ENCODE measurements at regions not wholly inside any gene's neighbourhood (a gene's known extent, or its start where the extent isn't known, plus 50 kb on each side); places are given as distances from the start of the nearest gene placed in this dataset.

GRCh38 chr3:182382112-182382857 is 411.0 kb upstream of the ATP11B start:
- Mint-ChIP-seq H3K27ac (no peak overlapping the region), H3K4me3 (no peak overlapping the region), H3K4me1 (ENCODE audit: low read depth in 2 of 2) (no peaks in the 10 kb centered on the region), H3K9me3 (peaks cover 0 to 6% of the 10 kb centered on the region in 2 donors), H3K36me3 (ENCODE audit: insufficient read depth) (no peaks in the 10 kb centered on the region), H3K27me3 (no peaks in the 10 kb centered on the region)
- ATAC-seq (replicated peaks) (no peak), DNase-seq (no peak)

- Mint-ChIP-seq H3K27me3 (no peaks in the 10 kb centered on the region), H3K9me3 (peaks cover 0 to 6% of the 10 kb centered on the region in 2 donors), H3K27ac (no peak overlapping the region), H3K36me3 (ENCODE audit: insufficient read depth) (no peaks in the 10 kb centered on the region), H3K4me3 (no peak overlapping the region), H3K4me1 (ENCODE audit: low read depth in 2 of 2) (no peaks in the 10 kb centered on the region)
- ATAC-seq (replicated peaks): no peak
- DNase-seq: no peak
Observed at GRCh38 chr3:182384221-182384620, 409.1 kb upstream of the ATP11B start.

GRCh38 chr3:182385356-182385755 is 407.9 kb upstream of the ATP11B start:
- Mint-ChIP-seq H3K4me1 (ENCODE audit: low read depth in 2 of 2) (no peaks in the 10 kb centered on the region), H3K4me3 (no peak overlapping the region), H3K9me3 (peaks cover 0 to 6% of the 10 kb centered on the region in 2 donors), H3K27ac (no peak overlapping the region), H3K27me3 (no peaks in the 10 kb centered on the region), H3K36me3 (ENCODE audit: insufficient read depth) (no peaks in the 10 kb centered on the region)
- DNase-seq: no peak
- ATAC-seq (replicated peaks): no peak

GRCh38 chr3:182388506-182388905 is 404.8 kb upstream of the ATP11B start:
- Mint-ChIP-seq H3K4me1 (ENCODE audit: low read depth in 2 of 2) (peaks cover 0 to 1% of the 10 kb centered on the region in 2 donors), H3K9me3 (peaks cover 0 to 6% of the 10 kb centered on the region in 2 donors), H3K36me3 (ENCODE audit: insufficient read depth) (no peaks in the 10 kb centered on the region), H3K4me3 (no peak overlapping the region), H3K27ac (no peak overlapping the region), H3K27me3 (no peaks in the 10 kb centered on the region)
- DNase-seq: no peak
- ATAC-seq (replicated peaks): no peak

GRCh38 chr3:182389071-182389815 is 404.1 kb upstream of the ATP11B start:
- Mint-ChIP-seq H3K4me1 (ENCODE audit: low read depth in 2 of 2) (peaks cover 0 to 1% of the 10 kb centered on the region in 2 donors), H3K4me3 (no peak overlapping the region), H3K27me3 (no peaks in the 10 kb centered on the region), H3K36me3 (ENCODE audit: insufficient read depth) (no peaks in the 10 kb centered on the region), H3K9me3 (peaks cover 0 to 6% of the 10 kb centered on the region in 2 donors), H3K27ac (no peak overlapping the region)
- DNase-seq: no peak
- ATAC-seq (replicated peaks): no peak

- no peak overlapping the region for H3K4me3 Mint-ChIP-seq
- ATAC-seq (replicated peaks): no peak
- H3K27me3 Mint-ChIP-seq: no peaks in the 10 kb centered on the region
- peaks cover 0 to 6% of the 10 kb centered on the region in 2 donors for H3K9me3 Mint-ChIP-seq
- DNase-seq: no peak
- H3K4me1 Mint-ChIP-seq (ENCODE audit: low read depth in 2 of 2): peaks cover 0 to 1% of the 10 kb centered on the region in 2 donors
- H3K27ac Mint-ChIP-seq: no peak overlapping the region
- no peaks in the 10 kb centered on the region for H3K36me3 Mint-ChIP-seq (ENCODE audit: insufficient read depth)
Observed at GRCh38 chr3:182390421-182390820, 402.9 kb upstream of the ATP11B start.

GRCh38 chr3:182392182-182392937 is 400.9 kb upstream of the ATP11B start:
- Mint-ChIP-seq H3K27me3 (no peaks in the 10 kb centered on the region), H3K4me1 (ENCODE audit: low read depth in 2 of 2) (peaks cover 0 to 1% of the 10 kb centered on the region in 2 donors), H3K27ac (no peak overlapping the region), H3K36me3 (ENCODE audit: insufficient read depth) (no peaks in the 10 kb centered on the region), H3K4me3 (no peak overlapping the region), H3K9me3 (peaks cover 4 to 8% of the 10 kb centered on the region in 2 donors)
- ATAC-seq (replicated peaks): no peak
- DNase-seq: no peak

GRCh38 chr3:182393151-182393550 is 400.2 kb upstream of the ATP11B start:
- Mint-ChIP-seq H3K27ac (no peak overlapping the region), H3K27me3 (no peaks in the 10 kb centered on the region), H3K4me1 (ENCODE audit: low read depth in 2 of 2) (peaks cover 0 to 1% of the 10 kb centered on the region in 2 donors), H3K36me3 (ENCODE audit: insufficient read depth) (no peaks in the 10 kb centered on the region), H3K4me3 (no peak overlapping the region), H3K9me3 (peaks cover 4 to 8% of the 10 kb centered on the region in 2 donors)
- ATAC-seq (replicated peaks): no peak
- DNase-seq: no peak

- Mint-ChIP-seq H3K27ac (no peak overlapping the region), H3K36me3 (ENCODE audit: insufficient read depth) (no peaks in the 10 kb centered on the region), H3K27me3 (no peaks in the 10 kb centered on the region), H3K4me3 (no peak overlapping the region), H3K9me3 (peaks cover 4 to 8% of the 10 kb centered on the region in 2 donors), H3K4me1 (ENCODE audit: low read depth in 2 of 2) (peaks cover 0 to 1% of the 10 kb centered on the region in 2 donors)
- no peak for ATAC-seq (replicated peaks)
- no peak for DNase-seq
Observed at GRCh38 chr3:182393830-182394367, 399.4 kb upstream of the ATP11B start.

- Mint-ChIP-seq H3K4me1 (ENCODE audit: low read depth in 2 of 2) (peaks cover 0 to 1% of the 10 kb centered on the region in 2 donors), H3K36me3 (ENCODE audit: insufficient read depth) (peaks cover 3% of the 10 kb centered on the region), H3K4me3 (no peak overlapping the region), H3K9me3 (peaks cover 5 to 14% of the 10 kb centered on the region in 2 donors), H3K27me3 (no peaks in the 10 kb centered on the region), H3K27ac (no peak overlapping the region)
- ATAC-seq (replicated peaks): no peak
- no peak for DNase-seq
Observed at GRCh38 chr3:182397164-182397563, 396.1 kb upstream of the ATP11B start.

- DNase-seq (no peak), ATAC-seq (replicated peaks) (no peak)
- no peaks in the 10 kb centered on the region for H3K27me3 Mint-ChIP-seq
- no peak overlapping the region for H3K4me3 Mint-ChIP-seq
- H3K9me3 Mint-ChIP-seq: peaks cover 5 to 14% of the 10 kb centered on the region in 2 donors
- H3K36me3 Mint-ChIP-seq (ENCODE audit: insufficient read depth): peaks cover 3% of the 10 kb centered on the region
- H3K4me1 Mint-ChIP-seq (ENCODE audit: low read depth in 2 of 2): no peaks in the 10 kb centered on the region
- no peak overlapping the region for H3K27ac Mint-ChIP-seq
Observed at GRCh38 chr3:182399978-182400737, 393.1 kb upstream of the ATP11B start.

GRCh38 chr3:182400838-182401237 is 392.5 kb upstream of the ATP11B start:
- Mint-ChIP-seq H3K36me3 (ENCODE audit: insufficient read depth) (peaks cover 3% of the 10 kb centered on the region), H3K9me3 (peaks cover 5 to 14% of the 10 kb centered on the region in 2 donors), H3K27ac (no peak overlapping the region), H3K27me3 (no peaks in the 10 kb centered on the region), H3K4me3 (no peak overlapping the region), H3K4me1 (ENCODE audit: low read depth in 2 of 2) (no peaks in the 10 kb centered on the region)
- ATAC-seq (replicated peaks) (no peak), DNase-seq (no peak)

- Mint-ChIP-seq H3K27ac (no peak overlapping the region), H3K9me3 (peaks cover 1 to 7% of the 10 kb centered on the region in 2 donors), H3K27me3 (no peaks in the 10 kb centered on the region), H3K4me3 (no peak overlapping the region), H3K4me1 (ENCODE audit: low read depth in 2 of 2) (no peaks in the 10 kb centered on the region), H3K36me3 (ENCODE audit: insufficient read depth) (peaks cover 3% of the 10 kb centered on the region)
- ATAC-seq (replicated peaks): no peak
- DNase-seq: no peak
Observed at GRCh38 chr3:182404031-182404430, 389.3 kb upstream of the ATP11B start.

Measured in effector memory CD8-positive, alpha-beta T cell (primary cell).